Epithelial cell of esophagus (primary cell): ENCODE measurements at regions not wholly inside any gene's neighbourhood (a gene's known extent, or its start where the extent isn't known, plus 50 kb on each side); places are given as distances from the start of the nearest gene placed in this dataset.

ENCODE experiments used
- DNase-seq: peaks from one replicate; pipeline ENCODE4 v3.0.0; 2010; ENCODE audit warnings: low read depth
- H3K4me3 ChIP-seq: 2 replicates; pipeline ENCODE4 v1.5.1; 2011; ENCODE audit warnings: mild to moderate bottlenecking, low read length, control low read depth
- TF ChIP-seq, protein P1 (sequence below): IDR thresholded peaks from 2 replicates; pipeline ENCODE4 v1.5.1; 2011; ENCODE audit warnings: low read depth, mild to moderate bottlenecking, low read length, control low read depth, inconsistent platforms; ENCODE audit not compliant: insufficient read depth; ENCODE audit errors: missing control alignments

DNA sequence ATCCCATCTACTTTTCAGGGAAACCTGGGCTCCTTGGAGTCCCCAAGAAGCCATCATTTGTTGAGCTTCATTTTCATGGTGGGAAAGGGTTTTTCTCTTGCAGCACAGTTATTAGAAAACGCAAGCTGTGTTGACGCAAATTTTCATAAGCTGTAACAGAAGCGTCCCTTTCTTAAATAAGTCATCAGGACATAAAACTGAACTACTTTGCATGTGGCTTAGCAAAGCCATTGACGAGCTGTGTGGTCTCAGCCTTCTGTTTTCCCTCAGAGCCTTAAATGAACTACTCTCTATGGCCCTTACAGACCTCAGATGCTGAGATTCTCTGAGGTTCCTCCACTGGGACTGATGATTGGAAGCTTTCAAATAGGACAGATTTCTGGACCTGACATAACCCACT, 85.1 kb downstream of the ARL4C start:
- no peak for DNase-seq
- TF ChIP-seq, protein P1, sequence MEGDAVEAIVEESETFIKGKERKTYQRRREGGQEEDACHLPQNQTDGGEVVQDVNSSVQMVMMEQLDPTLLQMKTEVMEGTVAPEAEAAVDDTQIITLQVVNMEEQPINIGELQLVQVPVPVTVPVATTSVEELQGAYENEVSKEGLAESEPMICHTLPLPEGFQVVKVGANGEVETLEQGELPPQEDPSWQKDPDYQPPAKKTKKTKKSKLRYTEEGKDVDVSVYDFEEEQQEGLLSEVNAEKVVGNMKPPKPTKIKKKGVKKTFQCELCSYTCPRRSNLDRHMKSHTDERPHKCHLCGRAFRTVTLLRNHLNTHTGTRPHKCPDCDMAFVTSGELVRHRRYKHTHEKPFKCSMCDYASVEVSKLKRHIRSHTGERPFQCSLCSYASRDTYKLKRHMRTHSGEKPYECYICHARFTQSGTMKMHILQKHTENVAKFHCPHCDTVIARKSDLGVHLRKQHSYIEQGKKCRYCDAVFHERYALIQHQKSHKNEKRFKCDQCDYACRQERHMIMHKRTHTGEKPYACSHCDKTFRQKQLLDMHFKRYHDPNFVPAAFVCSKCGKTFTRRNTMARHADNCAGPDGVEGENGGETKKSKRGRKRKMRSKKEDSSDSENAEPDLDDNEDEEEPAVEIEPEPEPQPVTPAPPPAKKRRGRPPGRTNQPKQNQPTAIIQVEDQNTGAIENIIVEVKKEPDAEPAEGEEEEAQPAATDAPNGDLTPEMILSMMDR, result no peak
- no peak overlapping the region for H3K4me3 ChIP-seq

DNA sequence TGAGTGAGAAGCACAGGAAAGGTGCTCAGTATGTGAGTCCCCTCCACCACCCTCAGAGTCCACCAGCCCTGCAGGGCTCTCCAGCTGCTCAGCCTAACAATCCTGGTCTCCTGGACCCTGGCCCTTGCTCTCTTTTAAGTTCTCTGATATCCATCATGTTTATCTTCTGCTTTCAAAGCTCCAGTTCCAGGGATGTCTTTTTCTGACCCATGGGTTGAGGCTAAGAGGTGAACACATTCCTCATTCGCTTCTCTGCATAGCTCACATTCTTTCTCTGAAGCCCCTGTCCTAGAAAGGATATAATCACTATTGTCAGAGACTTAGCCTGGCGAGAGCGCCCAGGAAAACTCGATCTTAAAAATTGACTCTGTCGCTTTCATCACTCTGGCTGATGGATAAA, 86.4 kb downstream of the ARL4C start:
- DNase-seq, result no peak
- TF ChIP-seq, protein P1, result no peak

GRCh38 chr2:234409590-234409989, 87.3 kb downstream of the ARL4C start:
- no peak overlapping the region for H3K4me3 ChIP-seq
- TF ChIP-seq, protein P1, result no peak
- no peak for DNase-seq

More for the DNA sequence above, 86.4 kb downstream of the ARL4C start:
- no peak overlapping the region for H3K4me3 ChIP-seq

DNA sequence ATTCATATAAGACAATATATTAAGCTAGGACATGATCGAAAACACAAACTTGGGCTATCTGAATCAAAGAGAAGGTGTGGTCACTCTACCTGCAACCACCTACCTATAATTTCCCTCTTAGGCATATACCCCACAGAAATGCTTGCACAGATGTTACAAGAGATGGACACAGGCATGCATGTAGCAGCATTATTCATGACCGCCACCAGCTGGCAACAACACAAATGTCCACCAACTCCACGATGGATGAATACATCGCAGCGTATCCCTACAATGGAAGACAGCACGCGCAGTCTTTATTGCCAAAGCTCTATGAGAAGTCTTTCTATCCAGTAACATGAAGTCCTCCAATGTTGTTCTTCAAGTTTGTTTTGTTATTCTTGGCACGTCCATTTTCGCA, 90.8 kb downstream of the ARL4C start:
- DNase-seq, result peak; percentile 27
- TF ChIP-seq, protein P1, result peak; percentile 20
- no peak overlapping the region for H3K4me3 ChIP-seq

DNA sequence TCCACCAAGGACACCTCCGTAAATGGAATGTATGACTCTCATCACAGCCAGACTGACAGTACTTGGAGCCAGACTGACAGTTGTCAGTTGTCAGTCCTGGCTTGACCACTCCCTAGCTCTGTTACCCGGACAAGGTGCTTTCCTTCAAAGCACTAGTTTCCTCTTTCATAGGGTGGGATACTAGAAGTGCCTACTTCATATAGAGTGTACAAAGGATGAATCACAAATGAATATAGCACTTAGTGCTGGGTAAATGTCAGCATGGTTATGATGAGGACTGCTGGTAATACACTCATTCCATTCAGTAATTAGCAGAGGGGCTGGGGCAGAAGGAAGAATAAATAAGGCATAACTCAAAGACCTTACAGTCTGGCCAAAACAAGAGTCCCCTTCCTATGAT, 91.4 kb downstream of the ARL4C start:
- no peak for DNase-seq
- no peak overlapping the region for H3K4me3 ChIP-seq
- TF ChIP-seq, protein P1, result no peak

DNA sequence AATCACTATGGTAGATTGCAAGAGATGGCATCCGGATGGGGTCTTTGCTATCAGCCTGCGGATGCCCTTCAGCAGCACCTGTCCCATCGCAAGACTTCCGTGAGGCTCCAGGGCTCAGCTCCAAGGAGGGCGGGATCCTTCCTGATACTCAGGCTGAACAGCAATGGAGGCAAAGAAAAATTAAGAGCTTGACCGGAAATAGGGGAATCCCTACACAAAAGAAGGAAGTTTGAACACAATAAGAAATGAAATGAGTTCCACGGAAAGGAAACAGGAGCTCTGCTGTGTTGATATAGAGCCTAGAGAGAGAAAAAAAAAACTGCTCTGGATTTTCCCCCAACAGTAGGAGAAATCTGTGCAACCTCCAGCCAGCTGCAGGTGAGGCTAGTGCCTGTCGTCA, 91.9 kb downstream of the ARL4C start:
- no peak overlapping the region for H3K4me3 ChIP-seq
- DNase-seq, result no peak

DNA sequence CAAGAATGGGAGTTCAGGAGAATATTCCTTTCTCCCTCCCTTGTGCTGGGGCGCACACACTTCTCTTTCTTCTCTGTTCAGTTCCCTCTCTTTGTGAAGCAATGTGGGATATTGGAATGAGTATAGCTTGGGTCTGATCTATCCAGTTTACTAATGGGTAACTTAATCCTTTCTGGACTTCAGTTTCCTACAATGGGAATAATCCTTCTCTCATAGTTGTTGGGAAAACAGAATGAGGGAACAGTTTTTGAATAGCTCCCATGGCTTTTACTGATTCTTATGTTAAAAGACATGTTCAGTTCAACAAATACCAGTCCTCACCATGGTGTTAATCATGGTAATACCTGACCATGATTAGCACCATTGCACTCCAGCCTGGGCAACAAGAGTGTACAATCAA, 93.1 kb downstream of the ARL4C start:
- TF ChIP-seq, protein P1, result no peak
- DNase-seq, result no peak
- no peak overlapping the region for H3K4me3 ChIP-seq

More for the DNA sequence above, 91.9 kb downstream of the ARL4C start:
- TF ChIP-seq, protein P1, result no peak
